CD14-positive monocyte (primary cell): ENCODE measurements at regions not wholly inside any gene's neighbourhood (a gene's known extent, or its start where the extent isn't known, plus 50 kb on each side); places are given as distances from the start of the nearest gene placed in this dataset.

Source experiments
- DNase-seq, 3 donors: peaks; one replicate each; pipeline ENCODE4 v3.0.0-alpha.2; 2011 to 2022
- H2AFZ ChIP-seq: 2 replicates; pipeline ENCODE4 v1.6.0; 2012; ENCODE audit warnings: mild to moderate bottlenecking, low read depth, low read length, inconsistent platforms; ENCODE audit not compliant: insufficient read depth, poor library complexity, severe bottlenecking
- H3K27ac ChIP-seq, 2 donors: 1 replicate in 1 of 2; 2 replicates in 1 of 2; pipeline ENCODE4 v1.5.1; 2012 to 2013; ENCODE audit warnings: low read length in 2 of 2, control low read depth in 1 of 2, inconsistent platforms in 1 of 2, low read depth in 1 of 2, mild to moderate bottlenecking in 1 of 2
- H3K27me3 ChIP-seq, 2 donors: one replicate each; pipeline versions ENCODE4 v1.6.0 to v1.6.1; 2011 to 2013; ENCODE audit warnings: low read length in 2 of 2; ENCODE audit not compliant: control insufficient read depth in 2 of 2, insufficient read depth in 2 of 2
- H3K36me3 ChIP-seq, 2 donors: replicated peaks in 1 of 2; 1 replicate in 1 of 2; 2 replicates in 1 of 2; pipeline versions ENCODE4 v1.5.1 to v1.6.1; 2012 to 2013; ENCODE audit warnings: low read length in 2 of 2, control low read depth in 1 of 2, inconsistent platforms in 1 of 2, mild to moderate bottlenecking in 1 of 2; ENCODE audit not compliant: insufficient read depth in 2 of 2, control insufficient read depth in 1 of 2
- H3K4me1 ChIP-seq, 2 donors: 1 replicate in 1 of 2; 2 replicates in 1 of 2; pipeline versions ENCODE4 v1.5.1 to v1.6.1; 2012 to 2013; ENCODE audit warnings: low read length in 2 of 2, control low read depth in 1 of 2, inconsistent platforms in 1 of 2, mild to moderate bottlenecking in 1 of 2, moderate library complexity in 1 of 2; ENCODE audit not compliant: insufficient read depth in 2 of 2, control insufficient read depth in 1 of 2
- H3K4me2 ChIP-seq: replicated peaks from 2 replicates; pipeline ENCODE3; 2012; ENCODE audit warnings: low read length, moderate library complexity, mild to moderate bottlenecking; ENCODE audit not compliant: poor library complexity, severe bottlenecking; ENCODE audit errors: extremely low read depth
- H3K4me3 ChIP-seq, 3 experiments: fragments of 200-600 bp in 1 of 3; sonication (generic) in 1 of 3; replicated peaks in 1 of 3; 1 replicate in 2 of 3; 2 replicates in 1 of 3; pipeline ENCODE4 v1.5.1; 2011 to 2013; ENCODE audit warnings: low read length in 3 of 3, mild to moderate bottlenecking in 3 of 3, control low read depth in 2 of 3, low read depth in 2 of 3, inconsistent platforms in 1 of 3, moderate library complexity in 1 of 3
- H3K79me2 ChIP-seq: 2 replicates; pipeline ENCODE4 v1.6.0; 2012; ENCODE audit warnings: mild to moderate bottlenecking, control low read depth, inconsistent platforms, low read length, moderate library complexity; ENCODE audit not compliant: insufficient read depth
- H3K9ac ChIP-seq: 2 replicates; pipeline ENCODE4 v1.6.0; 2017; ENCODE audit warnings: low read length, mild to moderate bottlenecking; ENCODE audit not compliant: insufficient read depth, poor library complexity, severe bottlenecking
- H3K9me3 ChIP-seq, 2 donors: replicated peaks in 1 of 2; 1 replicate in 1 of 2; 2 replicates in 1 of 2; pipeline versions ENCODE4 v1.5.1 to v1.6.1; 2012 to 2013; ENCODE audit warnings: low read length in 2 of 2, control low read depth in 1 of 2; ENCODE audit not compliant: control insufficient read depth in 1 of 2, insufficient read depth in 1 of 2
- H4K20me1 ChIP-seq: 2 replicates; pipeline ENCODE4 v1.6.0; 2012; ENCODE audit warnings: mild to moderate bottlenecking, low read length, control low read depth, moderate library complexity; ENCODE audit not compliant: insufficient read depth
- H3K27ac Mint-ChIP-seq, 7 donors: one replicate each; pipeline ENCODE4 v1.8.0; 2020; ENCODE audit warnings: mild to moderate bottlenecking in 7 of 7, mixed read lengths in 7 of 7, moderate library complexity in 6 of 7, inconsistent platforms in 2 of 7
- H3K27me3 Mint-ChIP-seq, 3 donors: one replicate each; pipeline ENCODE4 v1.8.0; 2021 to 2022; ENCODE audit warnings: low read depth in 3 of 3, mild to moderate bottlenecking in 3 of 3, mixed read lengths in 3 of 3, moderate library complexity in 3 of 3, inconsistent platforms in 1 of 3
- H3K36me3 Mint-ChIP-seq, 2 donors: one replicate each; pipeline ENCODE4 v1.8.0; 2020; ENCODE audit warnings: mixed read lengths in 2 of 2, inconsistent platforms in 1 of 2, mild to moderate bottlenecking in 1 of 2
- H3K4me1 Mint-ChIP-seq: one replicate; pipeline ENCODE4 v1.8.0; 2020; ENCODE audit warnings: mild to moderate bottlenecking, mixed read lengths
- H3K4me3 Mint-ChIP-seq, 2 donors: one replicate each; pipeline ENCODE4 v1.8.0; 2020; ENCODE audit warnings: mild to moderate bottlenecking in 2 of 2, mixed read lengths in 2 of 2, moderate library complexity in 1 of 2
- H3K9me3 Mint-ChIP-seq, 7 donors: one replicate each; pipeline ENCODE4 v1.8.0; 2020 to 2022; ENCODE audit warnings: mixed read lengths in 7 of 7, mild to moderate bottlenecking in 6 of 7, moderate library complexity in 6 of 7, inconsistent platforms in 2 of 7
- WGBS: methylation state at CpG from one replicate; pipeline ENCODE4 v1.1.5; 2013; ENCODE audit warnings: missing lambda C conversion rate; ENCODE audit not compliant: insufficient coverage; 5-methylcytosine and 5-hydroxymethylcytosine counted together
- intact Hi-C, 2 donors: fragments of 100-400 bp; cut with micrococcal nuclease; formaldehyde crosslinking; loops; one replicate each; pipeline versions ENCODE4 v1.15.0 to v1.15.1; 2023
- TF ChIP-seq, protein P1 (sequence below): fragments of 200-600 bp; IDR thresholded peaks from one replicate; pipeline ENCODE4 v1.8.0; 2022; ENCODE audit warnings: antibody characterized with exemption, mild to moderate bottlenecking

DNA sequence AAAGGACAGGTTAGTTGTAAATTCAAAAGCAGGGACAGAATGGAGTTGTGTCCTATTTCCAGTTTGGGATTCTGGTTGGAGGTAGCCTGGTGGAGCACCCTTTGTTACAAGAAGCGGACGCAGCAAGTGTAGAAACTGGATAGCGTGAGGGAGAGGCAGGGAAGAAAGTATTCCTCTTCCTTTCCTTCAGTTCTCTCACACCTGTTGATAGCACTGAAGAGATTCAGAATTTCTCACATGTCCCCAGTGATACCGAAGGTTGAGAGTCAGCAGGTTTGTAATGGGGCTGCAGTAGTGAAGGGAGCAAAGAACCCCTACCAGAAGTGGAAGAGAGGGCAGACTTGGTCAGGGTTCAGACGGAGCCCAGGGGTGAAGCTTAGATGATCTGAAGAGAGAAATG lies 399.2 kb downstream of the SPRY2 start:
- WGBS = 100% methylated on average over 1 of the region's 5 CpGs
- H4K20me1 ChIP-seq = no peaks in the 10 kb centered on the region
- H2AFZ ChIP-seq = no peak overlapping the region
- no peak overlapping the region for H3K9ac ChIP-seq
- H3K9me3 ChIP-seq = no peaks in the 10 kb centered on the region
- H3K4me3 ChIP-seq = no peak overlapping the region
- peaks cover 6% of the 10 kb centered on the region in 2 donors for H3K4me1 ChIP-seq
- H3K9me3 Mint-ChIP-seq = no peaks in the 10 kb centered on the region
- H3K27me3 ChIP-seq = no peaks in the 10 kb centered on the region
- no peaks in the 10 kb centered on the region for H3K36me3 ChIP-seq
- no peak overlapping the region for H3K27ac ChIP-seq
- peaks cover 9% of the 10 kb centered on the region for H3K4me1 Mint-ChIP-seq
- peaks cover 0 to 3% (median 0%) of the 10 kb centered on the region in 3 donors for H3K27me3 Mint-ChIP-seq
- intact Hi-C loops = no loop called here
- TF ChIP-seq, protein P1, sequence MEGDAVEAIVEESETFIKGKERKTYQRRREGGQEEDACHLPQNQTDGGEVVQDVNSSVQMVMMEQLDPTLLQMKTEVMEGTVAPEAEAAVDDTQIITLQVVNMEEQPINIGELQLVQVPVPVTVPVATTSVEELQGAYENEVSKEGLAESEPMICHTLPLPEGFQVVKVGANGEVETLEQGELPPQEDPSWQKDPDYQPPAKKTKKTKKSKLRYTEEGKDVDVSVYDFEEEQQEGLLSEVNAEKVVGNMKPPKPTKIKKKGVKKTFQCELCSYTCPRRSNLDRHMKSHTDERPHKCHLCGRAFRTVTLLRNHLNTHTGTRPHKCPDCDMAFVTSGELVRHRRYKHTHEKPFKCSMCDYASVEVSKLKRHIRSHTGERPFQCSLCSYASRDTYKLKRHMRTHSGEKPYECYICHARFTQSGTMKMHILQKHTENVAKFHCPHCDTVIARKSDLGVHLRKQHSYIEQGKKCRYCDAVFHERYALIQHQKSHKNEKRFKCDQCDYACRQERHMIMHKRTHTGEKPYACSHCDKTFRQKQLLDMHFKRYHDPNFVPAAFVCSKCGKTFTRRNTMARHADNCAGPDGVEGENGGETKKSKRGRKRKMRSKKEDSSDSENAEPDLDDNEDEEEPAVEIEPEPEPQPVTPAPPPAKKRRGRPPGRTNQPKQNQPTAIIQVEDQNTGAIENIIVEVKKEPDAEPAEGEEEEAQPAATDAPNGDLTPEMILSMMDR = no peak
- no peak for DNase-seq
- H3K4me3 Mint-ChIP-seq = no peak overlapping the region
- no peak overlapping the region for H3K4me2 ChIP-seq
- no peaks in the 10 kb centered on the region for H3K79me2 ChIP-seq
- H3K27ac Mint-ChIP-seq = no peak overlapping the region
- H3K36me3 Mint-ChIP-seq = no peaks in the 10 kb centered on the region

DNA sequence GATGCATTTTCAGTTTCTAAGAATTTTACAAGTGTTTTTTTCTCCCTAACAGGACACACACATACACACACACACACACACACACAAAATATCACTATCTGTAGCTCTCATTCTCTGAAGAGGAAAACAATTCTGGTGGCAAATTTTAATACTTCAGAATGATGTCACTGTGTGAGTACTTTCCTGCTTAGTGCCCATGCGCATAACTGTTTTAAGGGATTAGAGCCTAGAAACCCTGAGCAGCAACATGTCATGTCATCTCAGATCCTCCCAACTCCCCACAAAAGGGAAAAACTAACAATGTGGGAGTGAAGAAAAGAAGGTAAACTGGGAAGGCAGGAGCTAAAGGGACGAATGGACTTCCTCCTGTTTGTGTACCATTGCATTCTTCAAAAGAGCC lies 401.2 kb downstream of the SPRY2 start:
- Histone ChIP-seq H3K9me3 (no peaks in the 10 kb centered on the region), H3K79me2 (no peaks in the 10 kb centered on the region), H3K9ac (no peak overlapping the region), H3K4me1 (peaks cover 6% of the 10 kb centered on the region in 2 donors), H3K27me3 (no peaks in the 10 kb centered on the region), H3K4me2 (no peak overlapping the region), H3K27ac (no peak overlapping the region), H3K36me3 (no peaks in the 10 kb centered on the region), H3K4me3 (no peak overlapping the region), H4K20me1 (no peaks in the 10 kb centered on the region), H2AFZ (no peak overlapping the region)
- intact Hi-C loops = no loop called here
- TF ChIP-seq, protein P1 = no peak
- H3K4me1 Mint-ChIP-seq = peaks cover 9% of the 10 kb centered on the region
- no peak overlapping the region for H3K4me3 Mint-ChIP-seq
- H3K9me3 Mint-ChIP-seq = no peaks in the 10 kb centered on the region
- H3K27ac Mint-ChIP-seq = no peak overlapping the region
- H3K36me3 Mint-ChIP-seq = no peaks in the 10 kb centered on the region
- no CpG with 5 or more reads among the region's 2 CpGs for WGBS
- H3K27me3 Mint-ChIP-seq = peaks cover 0 to 3% (median 0%) of the 10 kb centered on the region in 3 donors
- DNase-seq = no peak
